Stimulated activated CD4-positive, alpha-beta T cell treated with anti-CD3 and anti-CD28 coated beads, Interleukin-2, amount 100 ng/mL, for 24 hours (primary cell): ENCODE measurements at regions not wholly inside any gene's neighbourhood (a gene's known extent, or its start where the extent isn't known, plus 50 kb on each side); places are given as distances from the start of the nearest gene placed in this dataset.

ENCODE experiments used
- DNase-seq, 2 donors: peaks; one replicate each; pipeline ENCODE4 v3.0.0-alpha.2; 2020

DNA sequence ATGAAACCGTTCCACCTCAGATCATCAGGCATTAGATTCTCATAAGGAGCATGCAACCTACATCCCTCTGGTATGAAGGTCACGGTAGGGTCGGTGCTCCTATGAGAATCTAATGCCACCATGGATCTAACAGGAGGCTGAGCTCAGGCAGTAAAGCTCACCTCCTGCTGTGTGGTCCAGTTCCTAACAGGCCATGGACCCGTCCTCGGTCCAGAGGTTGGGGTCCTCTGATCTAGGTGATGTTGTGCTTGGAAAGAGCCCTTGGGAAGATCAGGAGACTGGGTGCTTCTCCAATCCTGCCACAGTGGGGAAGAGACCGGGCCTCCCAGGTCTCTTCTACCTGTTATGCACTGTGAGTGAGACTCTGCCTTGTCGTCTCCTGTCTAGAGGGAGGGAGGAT lies 104.6 kb downstream of the ACKR3 start:
- DNase-seq = no peak

DNA sequence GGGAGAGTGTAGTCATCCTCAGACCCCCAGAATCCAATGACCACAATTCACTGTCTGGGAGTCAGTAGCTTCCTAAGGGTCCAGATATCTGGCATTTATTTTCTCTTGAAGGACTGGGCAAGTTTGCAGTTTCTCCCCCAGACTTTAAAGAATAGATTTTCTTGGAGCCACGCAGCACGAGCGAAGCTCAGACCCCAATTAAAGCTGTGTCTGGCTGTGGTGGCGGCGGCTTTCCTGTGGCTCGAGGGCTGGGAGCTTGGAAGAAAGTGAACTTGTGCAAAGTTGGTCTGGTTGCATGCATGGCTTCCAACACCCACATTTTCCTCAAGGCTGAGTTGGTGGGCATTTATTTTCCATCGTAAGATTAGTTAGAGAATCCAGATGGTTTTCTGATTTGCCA lies 105.0 kb downstream of the ACKR3 start:
- DNase-seq = no peak

DNA sequence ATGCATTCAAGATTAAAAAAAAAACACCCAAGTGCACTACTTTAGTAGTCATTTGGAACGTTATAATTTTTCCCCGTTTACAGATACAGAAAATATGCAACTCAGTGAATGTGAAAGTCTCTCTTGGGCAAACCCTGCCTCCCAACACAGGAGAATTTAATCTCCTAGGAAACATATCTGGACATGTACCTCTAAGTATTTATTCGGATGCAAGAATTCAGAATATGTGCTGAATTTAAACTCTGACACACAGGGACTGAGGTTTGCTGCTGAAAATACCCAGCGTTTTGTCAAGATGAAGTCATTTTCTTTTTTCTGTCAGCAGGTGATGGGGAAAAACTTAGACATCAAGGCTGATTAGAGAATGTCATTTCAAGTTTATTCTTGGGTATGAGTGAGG lies 105.4 kb downstream of the ACKR3 start:
- no peak for DNase-seq

DNA sequence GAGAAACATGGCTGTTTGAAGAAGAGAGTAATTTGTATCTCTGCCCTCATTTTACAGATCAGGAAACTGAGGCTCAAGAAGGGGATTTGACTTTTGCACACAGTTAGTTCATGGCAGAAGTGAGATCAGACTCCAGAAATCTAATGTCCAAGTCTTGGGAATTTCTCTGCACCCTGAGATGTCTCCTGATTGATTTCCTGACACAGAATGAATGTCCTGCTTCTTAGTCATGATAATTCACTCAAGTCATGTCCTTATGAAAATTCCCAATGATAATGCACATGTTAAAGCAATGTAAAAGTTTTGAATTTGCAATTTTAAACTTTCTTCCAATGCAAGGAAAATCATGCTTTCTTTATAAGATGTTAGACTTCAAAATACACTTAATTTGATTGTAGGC lies 105.9 kb downstream of the ACKR3 start:
- no peak for DNase-seq

DNA sequence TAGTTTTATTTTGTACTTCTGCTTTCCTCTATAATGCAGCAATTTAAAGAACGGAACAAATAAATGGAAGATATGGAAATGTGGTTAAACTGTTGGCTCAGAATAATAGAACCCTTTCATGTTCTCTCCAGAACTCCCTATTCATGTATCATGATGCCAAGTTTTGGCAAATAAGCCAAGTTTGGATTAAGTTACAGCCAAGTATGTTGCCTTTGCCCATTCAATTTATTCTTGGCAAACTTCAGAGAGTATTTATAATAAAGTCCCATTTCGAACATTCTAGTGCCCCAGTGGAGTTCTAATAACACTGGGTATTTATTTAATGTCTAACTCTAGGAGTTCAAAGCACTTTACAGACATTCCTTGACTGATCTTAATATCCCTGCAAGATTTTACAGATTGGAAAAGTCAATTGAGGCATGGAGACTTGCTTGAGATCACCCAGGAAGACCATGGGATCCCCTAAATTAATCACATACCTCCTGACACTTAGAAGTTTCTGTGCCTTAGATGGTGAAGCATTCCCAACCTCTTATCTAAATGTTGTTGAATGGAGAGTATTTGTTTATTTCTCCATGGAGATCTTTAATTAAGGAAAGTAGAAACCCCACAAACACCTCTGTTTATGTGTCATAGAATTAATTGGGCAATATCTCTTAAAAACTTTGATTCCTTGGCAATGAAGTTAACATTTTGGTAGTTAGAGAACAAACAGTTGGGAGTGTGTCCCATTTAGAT lies 106.7 kb downstream of the ACKR3 start:
- DNase-seq = no peak

DNA sequence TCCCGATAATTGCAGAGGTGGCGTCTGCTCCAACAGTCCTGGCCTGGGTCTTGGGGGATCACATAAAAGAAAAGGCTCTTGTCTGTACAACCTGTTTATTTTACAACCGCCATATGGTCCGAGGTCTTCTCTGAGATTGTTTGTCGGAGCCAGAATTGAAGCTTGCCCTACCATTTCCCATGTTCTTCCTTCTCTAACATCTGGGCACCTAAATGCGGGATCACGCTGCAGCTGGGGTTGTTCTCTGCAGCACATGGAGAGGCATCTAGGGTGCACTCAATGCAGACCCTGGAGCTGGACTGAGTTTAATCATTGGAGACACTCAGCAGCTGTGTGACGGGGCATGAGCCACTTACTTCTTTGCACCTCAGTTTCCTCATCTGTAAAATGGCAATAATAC lies 107.7 kb downstream of the ACKR3 start:
- DNase-seq = no peak

DNA sequence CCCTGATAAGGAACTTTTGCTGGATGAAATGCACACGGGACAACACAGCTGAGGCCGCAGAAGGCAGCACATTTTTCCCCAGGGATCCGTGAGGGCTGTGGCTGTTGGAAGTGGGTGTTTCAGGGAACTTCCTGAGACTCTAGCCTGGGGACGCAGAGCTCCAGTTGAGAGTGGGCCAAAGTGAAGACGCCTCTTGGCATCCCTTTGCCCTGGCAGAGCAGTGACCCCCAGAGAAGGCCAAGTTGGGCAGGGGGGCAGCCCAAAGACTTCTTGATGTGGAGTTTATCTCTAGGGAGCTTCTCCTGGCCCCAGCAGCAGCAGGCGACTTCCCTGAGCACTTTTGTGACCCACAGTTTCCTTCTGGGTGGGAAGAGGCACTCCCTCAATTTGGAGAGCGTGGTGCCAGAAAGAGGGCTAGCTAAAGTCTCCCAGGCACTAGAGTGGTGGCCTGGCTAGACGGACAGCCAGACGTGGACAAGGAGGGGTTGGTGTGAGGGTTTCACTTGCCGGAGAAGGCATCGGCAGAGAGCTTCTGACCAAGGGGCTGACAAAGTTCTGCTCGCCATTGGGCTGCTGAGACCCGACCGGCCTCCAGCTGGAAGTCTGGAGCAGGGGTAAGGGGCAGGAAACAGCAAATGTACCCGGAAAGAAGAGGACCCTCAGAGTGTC lies 108.8 kb downstream of the ACKR3 start:
- DNase-seq = no peak

DNA sequence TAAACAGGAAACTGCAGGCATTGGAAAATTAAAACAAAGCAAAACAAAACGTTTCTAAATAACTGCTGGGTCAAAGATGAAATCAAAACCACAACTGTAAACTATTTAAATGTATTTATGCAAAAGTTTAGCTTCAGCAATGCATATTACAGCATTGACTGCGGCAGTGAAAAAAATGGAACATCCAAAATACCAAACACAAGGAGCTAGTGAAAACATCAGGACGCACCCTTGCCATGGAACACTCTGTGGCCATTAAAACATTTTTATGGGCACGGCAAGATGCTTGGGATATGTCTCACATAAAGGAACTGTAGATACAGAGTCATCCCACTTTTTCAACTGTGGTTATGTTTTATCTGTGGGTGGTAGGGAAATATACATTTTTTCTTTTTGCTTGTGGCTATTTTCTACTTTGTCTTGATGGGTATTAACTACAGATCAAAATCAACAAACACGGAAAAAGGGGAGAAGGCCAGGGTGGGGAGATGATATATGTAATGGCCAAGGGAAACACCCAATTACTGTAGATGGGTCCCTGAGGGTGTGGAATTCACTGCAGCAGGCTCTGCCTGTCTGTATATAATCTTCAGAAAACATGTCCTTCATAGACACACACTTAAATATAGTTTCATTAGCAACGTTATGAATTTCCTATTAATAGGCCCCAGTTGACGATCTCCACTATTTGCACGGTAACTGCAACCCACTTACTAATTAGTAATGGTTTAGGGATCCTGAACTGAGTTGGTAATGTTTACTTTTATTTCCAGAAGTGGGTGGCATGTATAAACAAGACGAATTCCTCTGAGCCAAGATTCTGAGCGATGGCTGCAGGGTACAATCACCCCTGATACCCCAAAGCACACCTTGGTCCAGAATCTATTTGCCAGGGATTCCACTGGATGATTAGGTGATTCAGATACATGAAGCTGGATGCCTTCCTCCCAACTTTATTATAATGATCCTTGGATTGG lies 110.5 kb downstream of the ACKR3 start:
- DNase-seq = no peak

DNA sequence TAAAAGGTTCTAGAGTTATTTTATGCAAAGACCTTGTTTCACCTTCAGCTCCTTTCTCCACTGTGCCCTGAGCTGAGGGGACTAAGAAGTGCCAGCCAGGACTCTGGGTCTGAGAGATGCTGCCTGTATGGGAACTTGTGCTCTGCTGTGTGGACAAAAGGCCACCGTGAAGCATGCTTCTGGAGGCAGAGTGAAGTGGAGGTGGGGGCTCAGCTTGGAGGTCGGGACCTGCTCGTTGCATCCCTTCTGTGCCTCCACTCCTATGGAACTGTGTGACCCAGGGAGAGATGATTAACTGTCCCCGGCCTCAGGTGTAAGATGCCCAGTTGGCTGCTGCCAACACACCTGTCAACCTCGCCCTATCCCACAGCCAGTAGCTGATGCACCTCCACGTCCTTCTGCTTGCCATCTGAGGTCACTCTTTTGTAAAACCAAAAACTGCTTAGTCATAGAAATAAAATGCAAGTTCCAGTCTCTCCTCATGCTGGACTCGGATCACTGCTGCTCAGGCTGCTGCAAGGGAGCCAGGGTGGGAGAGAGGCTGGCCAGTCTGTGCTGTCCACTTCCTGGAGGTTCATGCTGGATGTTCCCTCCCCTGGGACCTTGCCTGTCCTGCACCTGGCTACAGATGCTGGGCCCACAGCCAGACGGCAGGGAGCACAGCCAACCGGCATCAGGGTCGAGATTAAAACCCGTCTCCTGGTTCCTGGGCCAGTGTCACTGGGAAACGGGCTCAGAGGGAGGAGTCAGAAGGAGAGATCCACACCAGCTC lies 113.2 kb downstream of the ACKR3 start:
- no peak for DNase-seq

DNA sequence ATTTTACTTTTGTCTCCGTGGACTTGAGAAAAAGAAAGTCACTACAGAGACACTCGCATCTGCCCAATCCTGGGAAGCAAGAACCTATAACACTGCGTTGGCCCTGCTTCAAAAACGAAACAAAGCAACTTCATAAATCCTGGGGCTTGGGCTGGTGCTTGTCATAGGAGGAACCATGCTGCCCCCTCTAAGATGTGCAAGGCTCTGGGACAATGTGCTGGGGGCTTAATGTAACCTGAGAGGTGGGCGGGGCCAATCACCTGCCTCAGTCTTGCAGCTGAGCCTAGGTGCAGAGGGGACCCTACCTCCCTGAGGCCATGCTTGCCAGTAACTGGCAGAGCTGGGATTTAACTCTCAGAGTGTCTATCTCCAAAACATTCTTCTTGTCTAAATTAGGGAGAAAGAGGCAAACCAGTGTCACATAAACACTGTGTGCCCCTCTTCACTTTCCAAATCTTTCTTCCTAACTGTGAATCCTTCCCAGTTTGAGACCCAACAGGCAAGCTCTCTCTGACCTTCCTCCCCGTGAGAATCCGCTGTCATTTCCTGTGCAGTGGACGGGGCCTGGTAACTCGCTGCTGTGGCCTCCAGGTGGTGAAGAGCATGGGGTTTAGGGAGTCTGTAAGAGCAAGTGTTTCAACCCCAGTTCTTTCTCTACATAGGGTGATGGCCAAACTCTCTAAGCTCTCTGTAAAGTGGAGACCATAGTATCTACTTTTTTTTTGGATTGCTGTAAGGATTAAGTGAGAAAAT lies 115.1 kb downstream of the ACKR3 start:
- no peak for DNase-seq

DNA sequence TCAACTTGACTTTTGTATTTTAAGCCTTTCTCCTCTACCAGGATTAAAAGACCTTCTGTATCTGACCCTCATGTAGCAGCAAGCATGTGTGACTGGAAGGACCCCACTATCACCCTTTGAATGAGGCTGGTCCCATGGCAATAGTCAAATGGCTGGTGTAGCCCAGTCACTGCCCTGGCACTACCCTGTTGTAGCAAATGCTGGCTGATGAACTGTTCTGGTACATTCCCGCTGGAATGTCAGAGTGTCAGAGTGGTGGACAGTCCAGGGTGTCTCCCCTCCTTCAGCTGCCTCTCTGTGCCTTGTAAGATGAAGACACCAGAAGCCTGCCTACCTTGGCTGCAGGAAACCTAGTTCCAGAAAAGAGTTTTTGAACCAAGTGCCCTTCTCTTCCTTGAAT lies 115.7 kb downstream of the ACKR3 start:
- DNase-seq = no peak

DNA sequence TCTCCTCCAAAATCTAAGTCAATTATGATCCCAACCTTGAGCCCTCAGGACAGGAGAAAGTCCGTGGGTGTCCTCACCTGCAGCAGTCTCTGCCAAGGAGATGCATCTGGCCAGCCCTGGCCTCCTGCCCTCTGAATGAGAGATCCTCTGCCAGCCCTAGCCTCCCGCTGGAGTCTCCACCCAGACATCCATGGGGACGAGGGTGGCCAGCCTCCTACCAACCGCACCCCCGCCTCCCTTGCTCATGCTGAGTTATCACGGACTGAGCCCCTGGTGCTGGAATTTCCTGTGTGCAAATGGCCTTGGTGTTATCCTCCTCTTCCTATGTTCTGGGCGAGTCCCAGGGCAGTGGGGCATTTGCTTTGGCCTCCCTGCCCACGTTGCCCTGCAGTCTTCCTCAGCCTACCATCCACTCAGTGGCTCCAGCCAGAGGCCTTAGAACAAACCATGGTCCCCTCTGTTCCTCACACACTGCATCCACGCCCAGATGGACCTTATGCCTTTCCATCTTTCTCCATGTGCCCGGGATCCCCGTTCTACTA lies 116.4 kb downstream of the ACKR3 start:
- no peak for DNase-seq

DNA sequence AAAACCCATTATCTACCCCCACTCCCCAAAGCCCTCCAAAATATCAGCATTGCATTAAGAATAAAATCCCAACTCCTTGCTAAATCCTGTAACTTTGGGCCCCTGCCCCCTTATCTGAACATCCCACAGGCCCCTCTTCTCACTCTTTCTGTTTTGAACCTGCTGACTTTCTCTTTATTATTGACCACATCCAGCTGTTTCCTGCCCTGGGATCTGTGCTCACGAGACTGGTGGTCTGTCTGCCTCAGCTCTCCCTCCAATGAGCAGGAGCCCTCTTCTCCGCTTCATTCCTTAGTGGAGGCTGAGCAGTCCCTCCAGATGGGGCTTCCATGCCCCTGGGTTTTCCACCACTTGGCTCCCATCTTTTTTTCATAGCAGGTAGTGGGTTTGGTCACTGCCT lies 116.9 kb downstream of the ACKR3 start:
- no peak for DNase-seq

DNA sequence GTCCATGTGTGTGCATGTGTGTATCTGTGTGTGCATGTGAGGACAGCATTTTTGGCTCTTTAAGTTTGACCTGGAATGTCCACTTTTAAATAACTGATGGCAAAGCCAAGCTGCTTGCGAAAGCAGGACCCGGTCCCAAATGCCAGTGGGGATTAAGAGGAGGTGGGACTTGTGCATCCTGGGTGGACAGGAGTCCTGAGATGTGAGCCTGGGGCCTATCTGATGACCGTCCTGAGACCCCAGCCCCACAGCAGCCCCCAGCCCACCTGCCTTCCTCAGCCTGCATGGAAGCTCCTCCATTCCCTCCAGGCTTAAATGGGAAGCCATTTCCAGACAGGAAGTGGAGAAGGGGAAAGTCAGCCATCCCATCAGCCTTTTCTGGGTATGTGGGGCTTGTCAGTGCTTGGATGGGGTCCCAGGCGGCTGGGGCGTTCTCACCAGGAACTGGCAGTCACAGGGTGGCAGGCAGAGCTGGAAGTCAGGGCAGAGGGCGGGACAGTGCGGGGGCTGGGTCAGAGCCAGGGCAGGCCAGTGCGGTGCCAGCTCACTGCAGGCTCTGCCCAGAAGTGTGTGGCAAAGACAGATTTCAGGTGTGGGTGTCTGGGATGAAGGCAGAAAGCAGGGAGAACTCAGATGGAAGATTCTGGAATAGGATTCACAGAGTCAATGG lies 117.8 kb downstream of the ACKR3 start:
- no peak for DNase-seq

DNA sequence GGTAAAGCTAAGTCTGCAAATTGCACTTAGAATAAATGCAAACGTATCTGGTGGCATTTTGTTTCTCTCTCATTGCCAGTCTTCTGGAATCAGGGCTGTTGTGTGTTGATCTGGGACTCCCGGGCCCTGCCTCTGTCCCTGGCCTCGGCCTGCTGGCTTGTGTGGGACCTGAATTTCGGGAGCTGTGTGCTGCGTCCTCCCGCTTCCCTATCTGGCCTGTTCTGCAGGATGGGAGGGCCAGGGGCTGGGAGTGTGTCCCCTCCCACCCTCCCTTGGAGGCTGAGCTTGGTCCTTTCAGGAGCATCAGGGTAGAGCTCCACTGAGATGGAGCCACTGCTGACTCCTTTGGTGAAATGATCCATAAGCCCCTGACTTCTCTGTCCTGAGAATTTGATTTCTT lies 118.5 kb downstream of the ACKR3 start:
- DNase-seq = no peak

DNA sequence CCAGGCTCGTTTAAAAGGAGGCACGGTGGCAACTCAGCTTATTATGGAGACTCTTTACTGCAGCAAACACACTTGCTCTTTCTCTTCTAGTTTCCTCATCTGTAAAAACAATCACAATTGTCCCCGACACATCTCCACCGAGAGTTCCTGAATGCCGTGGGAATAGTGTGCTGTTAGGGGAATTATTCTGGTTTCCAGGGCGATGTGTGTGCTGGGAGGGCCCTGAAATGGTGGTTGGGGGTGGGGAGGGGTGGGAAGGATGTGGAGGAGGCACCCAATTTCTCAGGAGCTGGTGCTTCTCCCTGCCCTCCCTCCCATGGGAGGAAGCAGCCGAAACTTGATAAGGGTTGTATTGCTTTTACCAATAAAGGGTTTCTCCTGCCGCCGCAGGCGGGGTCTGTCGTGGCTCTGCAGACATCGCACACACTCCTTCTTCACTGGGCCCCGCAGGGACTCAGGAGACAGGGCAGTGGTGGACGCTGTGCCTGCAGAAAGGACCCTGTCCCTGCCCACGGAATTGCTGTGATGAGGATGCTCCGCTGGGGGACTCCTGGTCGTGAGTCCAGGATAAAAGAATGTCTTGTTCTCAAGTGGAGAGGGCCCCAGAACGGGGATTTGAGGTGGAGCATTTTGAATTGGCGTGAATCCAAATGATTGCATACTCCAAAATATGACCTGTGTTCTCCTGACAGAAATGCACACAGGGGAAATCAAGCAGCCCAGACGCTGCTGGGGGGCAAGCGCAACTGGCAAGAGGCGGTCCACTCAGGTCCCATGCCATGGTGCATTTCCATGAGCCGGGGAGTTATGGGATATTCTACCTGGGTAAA lies 119.2 kb downstream of the ACKR3 start:
- no peak for DNase-seq

DNA sequence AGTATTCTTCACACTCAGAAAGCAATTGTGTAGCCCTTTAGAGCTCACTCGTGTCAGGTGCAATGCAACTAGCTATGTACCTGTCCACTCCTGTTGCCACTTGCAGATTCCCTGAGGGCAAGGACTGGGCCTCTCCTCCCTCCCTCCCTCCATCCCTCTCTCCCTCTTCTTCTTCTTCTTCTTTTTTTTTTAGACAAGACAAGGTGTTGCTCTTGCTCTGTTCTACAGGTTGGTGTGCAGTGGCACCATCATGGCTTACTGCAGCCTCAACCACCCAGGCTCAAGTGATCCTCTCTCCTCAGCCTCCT lies 119.7 kb downstream of the ACKR3 start:
- no peak for DNase-seq

DNA sequence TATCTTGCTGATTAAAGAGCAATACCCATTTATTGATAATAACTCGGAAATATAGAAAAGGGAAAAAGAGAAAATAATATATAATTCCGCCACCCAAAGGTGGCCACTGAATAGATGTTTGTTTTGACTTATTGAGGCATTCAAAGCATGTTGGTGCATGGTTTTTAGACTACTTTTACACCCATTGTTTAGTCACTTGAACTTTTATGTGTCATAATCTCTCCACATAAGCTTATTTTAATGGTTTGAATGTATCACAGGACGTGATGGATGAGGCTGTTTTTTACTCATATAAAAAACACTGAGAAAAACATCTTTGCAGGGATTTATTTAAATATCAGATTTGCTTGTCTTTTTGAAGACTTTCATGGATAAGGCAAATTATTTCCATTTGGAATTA lies 120.4 kb downstream of the ACKR3 start:
- DNase-seq = no peak

DNA sequence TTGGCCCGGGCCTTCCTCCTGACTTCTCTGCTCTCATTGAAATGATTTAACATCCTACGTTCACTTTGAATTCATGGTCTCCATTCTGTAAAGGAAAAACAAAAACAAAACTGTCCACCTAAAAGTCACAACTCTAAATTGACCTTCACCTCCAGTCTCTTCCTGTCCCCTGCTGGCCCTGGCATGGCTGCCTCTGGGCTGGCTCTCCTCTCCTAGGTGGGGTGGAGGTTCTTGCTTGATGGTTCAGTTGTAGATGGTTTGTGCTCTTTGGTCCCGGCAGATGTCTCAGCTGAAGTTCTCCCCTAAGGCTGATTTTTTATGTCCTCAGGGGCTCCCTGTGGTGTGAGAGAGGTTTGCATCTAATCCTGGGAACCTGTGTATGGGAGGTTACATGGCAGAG lies 121.1 kb downstream of the ACKR3 start:
- DNase-seq = no peak

DNA sequence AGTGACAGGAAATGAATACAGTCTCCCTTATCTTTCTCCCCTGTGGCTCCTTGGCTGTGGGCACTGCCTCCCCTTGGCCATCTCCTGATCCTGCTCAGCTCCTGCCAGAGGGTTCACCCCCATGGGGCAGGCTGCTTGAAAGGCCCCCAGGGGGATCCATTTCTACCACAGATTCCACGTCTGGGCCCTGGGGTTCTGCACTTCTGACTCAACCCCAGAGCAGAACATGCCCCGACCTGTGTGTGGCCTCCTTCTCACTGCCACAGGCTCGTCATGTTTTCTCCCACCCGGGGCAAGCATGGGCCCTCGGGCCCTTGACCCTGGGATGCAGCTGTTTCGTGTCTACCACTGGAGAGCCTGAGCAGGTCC lies 122.2 kb downstream of the ACKR3 start:
- DNase-seq = no peak

DNA sequence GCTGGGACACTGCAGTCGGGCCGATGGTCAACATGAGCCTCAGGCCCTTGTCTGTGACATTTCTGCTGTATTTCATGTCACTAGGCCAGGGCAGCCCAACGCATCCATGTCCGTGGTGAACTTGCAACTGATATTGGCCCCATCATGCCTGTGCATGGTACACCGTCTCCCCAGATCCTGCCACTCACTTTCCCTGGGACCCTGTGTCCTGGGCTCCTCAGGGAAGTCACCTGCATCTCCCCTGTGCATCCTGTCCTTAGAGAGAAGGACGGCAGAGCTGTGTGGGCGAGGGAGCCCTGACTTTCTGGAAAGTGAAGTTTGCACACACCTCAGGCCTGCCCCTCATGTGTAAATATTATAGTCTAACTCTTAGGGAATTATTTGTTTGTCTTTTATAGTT lies 123.3 kb downstream of the ACKR3 start:
- no peak for DNase-seq
